ENCODE measurements at regions not wholly inside any gene's neighbourhood (a gene's known extent, or its start where the extent isn't known, plus 50 kb on each side); places are given as distances from the start of the nearest gene placed in this dataset.

- 60% methylated on average over 2 of the region's 2 CpGs for WGBS (ENCODE audit: low lambda C conversion rate)
- no peaks in the 10 kb centered on the region for H4K20me1 ChIP-seq (ENCODE audit: insufficient read depth, low read length)
- H3K79me2 ChIP-seq (ENCODE audit: insufficient read depth, low read length) = no peaks in the 10 kb centered on the region
- no peak overlapping the region for H2AFZ ChIP-seq (ENCODE audit: low read length)
- no peak overlapping the region for H3K4me2 ChIP-seq (ENCODE audit: low read depth, low read length)
- no peak for DNase-seq (ENCODE audit: low spot score)
- ChIA-PET CTCF (ENCODE audit: low intra/inter-chr PET ratio, low total read pairs) (no interaction called here), POLR2A (no interaction called here)
- intact Hi-C loops (cut with micrococcal nuclease; ENCODE audit: unreplicated experiment) = no loop called here
- no peak overlapping the region for H3K9ac ChIP-seq (ENCODE audit: insufficient read depth, low read depth, low read length)
- H3K4me3 ChIP-seq (replicated peaks in 1 of 3; ENCODE audit: insufficient read depth in 1 of 3, low read depth in 2 of 3, low read length in 3 of 3) = no peak overlapping the region
- in situ Hi-C loops (cut with HindIII; ENCODE audit: extremely low pct_ligation_motif_present, low pct_unique_long_range_greater_than_20kb) = no loop called here
- no peaks in the 10 kb centered on the region for H3K9me3 ChIP-seq (ENCODE audit: low read length)
- no TSS peak for BruUV-seq (replicated peaks)
- TF ChIP-seq ZC3H13 (CRISPR knock-in tag; IDR thresholded peaks at IDR 0.05) (no peak), SAP130 (CRISPR knock-in tag; IDR thresholded peaks at IDR 0.05; ENCODE audit: low read depth) (no peak), HNRNPK (IDR thresholded peaks at IDR 0.05; ENCODE audit: low read depth, low read length, poor library complexity, severe bottlenecking) (no peak), ASH2L (IDR thresholded peaks at IDR 0.05; ENCODE audit: insufficient read length, low read depth, low read length) (no peak)
- TF ChIP-seq, protein P1, sequence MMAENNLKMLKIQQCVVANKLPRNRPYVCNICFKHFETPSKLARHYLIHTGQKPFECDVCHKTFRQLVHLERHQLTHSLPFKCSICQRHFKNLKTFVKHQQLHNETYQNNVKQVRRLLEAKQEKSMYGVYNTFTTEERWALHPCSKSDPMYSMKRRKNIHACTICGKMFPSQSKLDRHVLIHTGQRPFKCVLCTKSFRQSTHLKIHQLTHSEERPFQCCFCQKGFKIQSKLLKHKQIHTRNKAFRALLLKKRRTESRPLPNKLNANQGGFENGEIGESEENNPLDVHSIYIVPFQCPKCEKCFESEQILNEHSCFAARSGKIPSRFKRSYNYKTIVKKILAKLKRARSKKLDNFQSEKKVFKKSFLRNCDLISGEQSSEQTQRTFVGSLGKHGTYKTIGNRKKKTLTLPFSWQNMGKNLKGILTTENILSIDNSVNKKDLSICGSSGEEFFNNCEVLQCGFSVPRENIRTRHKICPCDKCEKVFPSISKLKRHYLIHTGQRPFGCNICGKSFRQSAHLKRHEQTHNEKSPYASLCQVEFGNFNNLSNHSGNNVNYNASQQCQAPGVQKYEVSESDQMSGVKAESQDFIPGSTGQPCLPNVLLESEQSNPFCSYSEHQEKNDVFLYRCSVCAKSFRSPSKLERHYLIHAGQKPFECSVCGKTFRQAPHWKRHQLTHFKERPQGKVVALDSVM (CRISPR knock-in tag; IDR thresholded peaks at IDR 0.05) = no peak
- no peaks in the 10 kb centered on the region for H3K27me3 ChIP-seq (ENCODE audit: control insufficient read depth in 1 of 2, insufficient read depth in 2 of 2, low read length in 2 of 2)
- ATAC-seq = no peak
- no peaks in the 10 kb centered on the region for H3K36me3 ChIP-seq (replicated peaks in 1 of 2; ENCODE audit: control insufficient read depth in 1 of 2, insufficient read depth in 2 of 2, low read length in 2 of 2)
- no peaks in the 10 kb centered on the region for H3K4me1 ChIP-seq (ENCODE audit: insufficient read depth, low read length)
- no peak overlapping the region for H3K27ac ChIP-seq (ENCODE audit: extremely low read length, insufficient read depth, low read length)
- no peak for FAIRE-seq
Observed at GRCh38 chr7:110061387-110061786, 1029.5 kb upstream of the LRRN3 start.

DNA sequence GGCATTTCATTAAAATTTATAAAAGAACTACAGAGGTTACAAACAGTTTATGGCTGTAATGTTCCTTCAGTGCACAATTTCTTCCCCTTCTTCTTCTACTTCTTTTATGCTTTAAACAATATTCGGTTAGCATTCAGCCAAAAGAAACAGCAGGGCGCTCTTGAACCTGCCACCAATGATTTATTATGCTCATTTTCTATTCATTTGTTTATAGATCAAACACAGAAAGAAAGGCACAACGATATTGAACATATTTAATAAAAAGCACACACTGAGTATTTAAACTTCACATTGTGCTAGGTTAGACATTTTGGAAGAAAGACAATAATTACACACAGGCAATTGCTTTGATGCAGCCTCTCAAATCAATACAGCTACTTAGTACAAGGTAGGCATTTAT is 1025.8 kb upstream of the LRRN3 start:
- 4% methylated on average over 3 of the region's 3 CpGs for WGBS (ENCODE audit: low lambda C conversion rate)
- H3K9me3 ChIP-seq (ENCODE audit: low read length) = no peaks in the 10 kb centered on the region
- no peaks in the 10 kb centered on the region for H4K20me1 ChIP-seq (ENCODE audit: insufficient read depth, low read length)
- no peak overlapping the region for H3K9ac ChIP-seq (ENCODE audit: insufficient read depth, low read depth, low read length)
- no peaks in the 10 kb centered on the region for H3K27me3 ChIP-seq (ENCODE audit: control insufficient read depth in 1 of 2, insufficient read depth in 2 of 2, low read length in 2 of 2)
- no TSS peak for BruUV-seq (replicated peaks)
- no peaks in the 10 kb centered on the region for H3K4me1 ChIP-seq (ENCODE audit: insufficient read depth, low read length)
- no peak for FAIRE-seq
- no peaks in the 10 kb centered on the region for H3K36me3 ChIP-seq (replicated peaks in 1 of 2; ENCODE audit: control insufficient read depth in 1 of 2, insufficient read depth in 2 of 2, low read length in 2 of 2)
- ChIA-PET POLR2A (no interaction called here), CTCF (ENCODE audit: low intra/inter-chr PET ratio, low total read pairs) (no interaction called here)
- in situ Hi-C loops (cut with HindIII; ENCODE audit: extremely low pct_ligation_motif_present, low pct_unique_long_range_greater_than_20kb) (no loop called here), intact Hi-C loops (cut with micrococcal nuclease; ENCODE audit: unreplicated experiment) (no loop called here)
- H3K79me2 ChIP-seq (ENCODE audit: insufficient read depth, low read length) = no peaks in the 10 kb centered on the region
- no peak for ATAC-seq
- H3K4me2 ChIP-seq (ENCODE audit: low read depth, low read length) = no peak overlapping the region
- H3K4me3 ChIP-seq (replicated peaks in 1 of 3; ENCODE audit: insufficient read depth in 1 of 3, low read depth in 2 of 3, low read length in 3 of 3) = no peak overlapping the region
- no peak overlapping the region for H3K27ac ChIP-seq (ENCODE audit: extremely low read length, insufficient read depth, low read length)
- no peak overlapping the region for H2AFZ ChIP-seq (ENCODE audit: low read length)
- no peak for DNase-seq (ENCODE audit: low spot score)
- TF ChIP-seq SNAI1 (CRISPR knock-in tag; IDR thresholded peaks at IDR 0.05; ENCODE audit: borderline replicate concordance) (no peak), HMG20B (CRISPR knock-in tag; conservative IDR thresholded peaks at IDR 0.05) (no peak), ISL2 (CRISPR knock-in tag; IDR thresholded peaks at IDR 0.05) (no peak), PBX3 (CRISPR knock-in tag; IDR thresholded peaks at IDR 0.05; ENCODE audit: borderline replicate concordance) (no peak), ZNF614 (CRISPR knock-in tag; IDR thresholded peaks at IDR 0.05; ENCODE audit: borderline replicate concordance) (no peak), ZMYM2 (CRISPR knock-in tag; IDR thresholded peaks at IDR 0.05) (no peak), ATF5 (CRISPR knock-in tag; IDR thresholded peaks at IDR 0.05; ENCODE audit: low read depth) (no peak)
- TF ChIP-seq, protein P2, sequence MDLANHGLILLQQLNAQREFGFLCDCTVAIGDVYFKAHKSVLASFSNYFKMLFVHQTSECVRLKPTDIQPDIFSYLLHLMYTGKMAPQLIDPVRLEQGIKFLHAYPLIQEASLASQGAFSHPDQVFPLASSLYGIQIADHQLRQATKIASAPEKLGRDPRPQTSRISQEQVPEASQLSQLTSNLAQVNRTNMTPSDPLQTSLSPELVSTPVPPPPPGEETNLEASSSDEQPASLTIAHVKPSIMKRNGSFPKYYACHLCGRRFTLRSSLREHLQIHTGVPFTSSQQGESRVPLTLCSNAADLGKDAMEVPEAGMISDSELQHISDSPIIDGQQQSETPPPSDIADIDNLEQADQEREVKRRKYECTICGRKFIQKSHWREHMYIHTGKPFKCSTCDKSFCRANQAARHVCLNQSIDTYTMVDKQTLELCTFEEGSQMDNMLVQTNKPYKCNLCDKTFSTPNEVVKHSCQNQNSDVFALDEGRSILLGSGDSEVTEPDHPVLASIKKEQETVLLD (CRISPR knock-in tag; IDR thresholded peaks at IDR 0.05; ENCODE audit: low read depth) = no peak
